RWPE2 (cell line): ENCODE measurements at regions not wholly inside any gene's neighbourhood (a gene's known extent, or its start where the extent isn't known, plus 50 kb on each side); places are given as distances from the start of the nearest gene placed in this dataset.

Experiments
- ATAC-seq: fragments of 200-7000 bp; cut with Tn5 transposase; 3 replicates; pipeline ENCODE4 v1.9.1; 2021; ENCODE audit warnings: low read depth
- DNase-seq: peaks from one replicate; pipeline ENCODE4 v3.0.0-alpha.2; 2020; ENCODE audit warnings: low spot score
- H3K27ac ChIP-seq: fragments of 450-650 bp; 2 replicates; pipeline ENCODE4 v1.5.1; 2017; ENCODE audit warnings: mild to moderate bottlenecking; ENCODE audit not compliant: poor library complexity, severe bottlenecking
- H3K27me3 ChIP-seq: fragments of 250-450 bp; sonication (Bioruptor Pico); 2 replicates; pipeline ENCODE4 v1.5.1; 2021; ENCODE audit warnings: mild to moderate bottlenecking, moderate library complexity; ENCODE audit not compliant: insufficient read depth, poor library complexity, severe bottlenecking
- H3K36me3 ChIP-seq: fragments of 250-450 bp; sonication (Bioruptor Pico); 2 replicates; pipeline ENCODE4 v1.5.1; 2020; ENCODE audit warnings: low read depth, mild to moderate bottlenecking, moderate library complexity
- H3K4me1 ChIP-seq: fragments of 250-450 bp; sonication (Bioruptor Pico); 2 replicates; pipeline ENCODE4 v1.5.1; 2021; ENCODE audit warnings: mild to moderate bottlenecking, moderate library complexity; ENCODE audit not compliant: insufficient read depth, poor library complexity, severe bottlenecking
- H3K4me3 ChIP-seq: fragments of 250-450 bp; sonication (Bioruptor Pico); 2 replicates; pipeline ENCODE4 v1.5.1; 2021; ENCODE audit warnings: mild to moderate bottlenecking, moderate library complexity; ENCODE audit not compliant: severe bottlenecking
- H3K9me3 ChIP-seq: fragments of 250-450 bp; sonication (Bioruptor Pico); 2 replicates; pipeline ENCODE4 v1.5.1; 2021; ENCODE audit warnings: mild to moderate bottlenecking, moderate library complexity; ENCODE audit not compliant: severe bottlenecking
- TF ChIP-seq, protein P1 (sequence below): fragments of 450-650 bp; IDR thresholded peaks from one replicate; pipeline ENCODE4 v1.5.1; 2017; ENCODE audit warnings: mild to moderate bottlenecking, moderate library complexity; ENCODE audit not compliant: poor library complexity, severe bottlenecking

DNA sequence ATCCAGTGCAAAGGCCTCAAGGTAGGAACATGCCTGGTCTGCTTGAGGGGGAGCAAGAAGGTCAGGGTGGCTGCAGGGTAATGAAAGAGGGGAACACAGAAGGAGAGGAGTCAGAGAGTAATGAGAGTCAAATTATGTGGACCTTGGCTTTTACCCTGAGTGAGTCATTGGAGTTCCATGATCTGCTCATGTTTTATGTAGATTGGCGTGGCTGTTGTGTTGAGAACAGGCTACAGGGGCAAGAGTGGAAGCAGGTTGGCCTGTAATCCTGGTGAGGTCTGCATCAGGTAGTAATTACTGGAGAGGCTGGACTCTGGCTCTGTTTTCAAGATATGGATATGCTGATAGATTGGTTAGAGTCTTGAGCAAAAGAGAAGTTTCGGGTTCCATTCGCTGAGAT is 177.7 kb upstream of the NR3C1 start:
- ATAC-seq = no peak
- no peak overlapping the region for H3K4me3 ChIP-seq
- H3K4me1 ChIP-seq = peaks cover 8% of the 10 kb centered on the region
- no peaks in the 10 kb centered on the region for H3K27me3 ChIP-seq
- H3K27ac ChIP-seq = no peak overlapping the region
- no peaks in the 10 kb centered on the region for H3K36me3 ChIP-seq
- TF ChIP-seq, protein P1, sequence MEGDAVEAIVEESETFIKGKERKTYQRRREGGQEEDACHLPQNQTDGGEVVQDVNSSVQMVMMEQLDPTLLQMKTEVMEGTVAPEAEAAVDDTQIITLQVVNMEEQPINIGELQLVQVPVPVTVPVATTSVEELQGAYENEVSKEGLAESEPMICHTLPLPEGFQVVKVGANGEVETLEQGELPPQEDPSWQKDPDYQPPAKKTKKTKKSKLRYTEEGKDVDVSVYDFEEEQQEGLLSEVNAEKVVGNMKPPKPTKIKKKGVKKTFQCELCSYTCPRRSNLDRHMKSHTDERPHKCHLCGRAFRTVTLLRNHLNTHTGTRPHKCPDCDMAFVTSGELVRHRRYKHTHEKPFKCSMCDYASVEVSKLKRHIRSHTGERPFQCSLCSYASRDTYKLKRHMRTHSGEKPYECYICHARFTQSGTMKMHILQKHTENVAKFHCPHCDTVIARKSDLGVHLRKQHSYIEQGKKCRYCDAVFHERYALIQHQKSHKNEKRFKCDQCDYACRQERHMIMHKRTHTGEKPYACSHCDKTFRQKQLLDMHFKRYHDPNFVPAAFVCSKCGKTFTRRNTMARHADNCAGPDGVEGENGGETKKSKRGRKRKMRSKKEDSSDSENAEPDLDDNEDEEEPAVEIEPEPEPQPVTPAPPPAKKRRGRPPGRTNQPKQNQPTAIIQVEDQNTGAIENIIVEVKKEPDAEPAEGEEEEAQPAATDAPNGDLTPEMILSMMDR = no peak
- no peaks in the 10 kb centered on the region for H3K9me3 ChIP-seq
- no peak for DNase-seq

DNA sequence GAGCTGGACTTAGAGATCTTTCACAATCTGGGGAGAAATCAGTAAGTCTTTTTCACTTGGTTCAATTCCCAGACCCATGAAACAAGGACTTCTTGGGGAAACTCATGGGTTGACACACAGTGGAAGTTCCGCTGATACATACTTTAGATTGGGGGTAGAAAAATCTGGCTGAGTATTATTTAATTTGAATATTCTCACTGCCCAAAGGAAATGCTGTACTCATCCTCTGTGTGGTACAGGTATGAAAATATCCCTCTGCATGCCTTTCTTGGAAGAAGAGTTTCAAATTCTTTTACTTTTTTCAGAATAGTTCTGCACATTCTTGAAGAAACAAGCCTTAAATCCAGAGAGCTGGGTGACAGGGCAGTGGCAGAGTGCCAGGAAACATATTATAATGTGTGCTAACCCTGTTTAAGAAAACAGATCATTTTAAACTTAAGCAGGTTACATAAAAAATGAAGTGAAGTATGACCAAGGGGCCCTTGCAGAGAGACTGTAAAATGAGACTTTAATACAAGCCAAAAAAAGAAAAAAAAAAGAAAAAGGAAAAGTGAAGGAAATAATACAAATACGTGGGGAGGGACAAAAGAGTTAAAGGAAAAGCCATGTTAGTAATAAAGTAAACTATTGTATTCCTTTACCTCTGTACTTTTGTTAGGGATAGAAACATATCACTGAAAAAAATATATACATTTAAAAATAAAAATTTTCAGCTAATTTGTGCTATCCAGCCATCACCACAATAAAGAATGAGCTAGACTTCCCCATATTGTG is 173.4 kb upstream of the NR3C1 start:
- no peak for DNase-seq
- no peaks in the 10 kb centered on the region for H3K27me3 ChIP-seq
- H3K27ac ChIP-seq = peak overlapping the region; percentile 8

DNA sequence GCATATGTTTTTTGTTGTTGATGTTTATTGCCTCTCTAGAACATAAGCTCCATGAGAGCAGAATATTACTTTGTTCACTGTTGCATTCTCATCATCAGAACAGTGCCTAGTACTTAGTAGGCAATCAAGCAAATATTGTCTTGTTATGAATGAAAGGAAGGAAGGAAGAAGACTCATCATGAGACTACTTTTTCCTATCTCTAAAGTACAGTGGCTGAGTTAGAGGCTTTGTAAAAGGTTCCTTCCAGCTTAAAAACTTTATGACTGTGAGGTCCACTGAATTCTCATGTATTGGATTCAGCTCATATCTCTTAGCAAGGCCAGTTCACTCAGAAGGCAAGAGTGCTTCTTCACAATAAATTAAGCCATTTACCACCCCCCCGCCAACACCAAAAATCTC is 171.8 kb upstream of the NR3C1 start:
- DNase-seq (no peak), ATAC-seq (no peak)
- H3K36me3 ChIP-seq = no peaks in the 10 kb centered on the region
- H3K9me3 ChIP-seq = no peaks in the 10 kb centered on the region
- H3K4me1 ChIP-seq = peaks cover 8% of the 10 kb centered on the region
- TF ChIP-seq, protein P1 = no peak
- H3K27ac ChIP-seq = no peak overlapping the region
- H3K27me3 ChIP-seq = no peaks in the 10 kb centered on the region
- no peak overlapping the region for H3K4me3 ChIP-seq

More for the DNA sequence above, 173.4 kb upstream of the NR3C1 start:
- peaks cover 8% of the 10 kb centered on the region for H3K4me1 ChIP-seq
- ATAC-seq = peak; percentile 71
- TF ChIP-seq, protein P1 = no peak
- H3K36me3 ChIP-seq = no peaks in the 10 kb centered on the region
- no peak overlapping the region for H3K4me3 ChIP-seq
- H3K9me3 ChIP-seq = no peaks in the 10 kb centered on the region

DNA sequence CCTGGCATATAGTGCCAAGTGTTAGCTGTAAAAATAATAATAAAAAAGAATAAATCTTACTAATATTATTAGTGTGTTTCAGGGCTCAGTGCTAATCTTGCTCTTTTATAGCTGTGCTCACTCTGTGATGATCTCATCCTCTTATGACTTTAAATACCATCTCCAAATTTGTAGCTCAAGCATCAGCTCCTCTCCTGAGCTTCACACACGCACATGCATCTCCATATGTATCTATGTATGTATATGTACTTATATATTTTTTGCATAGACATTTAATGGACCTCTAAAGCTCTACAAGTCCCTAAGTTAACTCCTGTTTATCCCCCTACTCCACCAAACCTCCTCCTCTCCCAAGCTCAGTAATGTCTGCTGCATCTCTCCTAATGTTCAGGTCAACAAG is 170.8 kb upstream of the NR3C1 start:
- DNase-seq = no peak
- H3K4me1 ChIP-seq = peaks cover 8% of the 10 kb centered on the region

More for the DNA sequence above, 170.8 kb upstream of the NR3C1 start:
- TF ChIP-seq, protein P1 = no peak
- no peak overlapping the region for H3K27ac ChIP-seq
- no peak overlapping the region for H3K4me3 ChIP-seq
- H3K9me3 ChIP-seq = no peaks in the 10 kb centered on the region
- H3K27me3 ChIP-seq = no peaks in the 10 kb centered on the region
- no peaks in the 10 kb centered on the region for H3K36me3 ChIP-seq
- ATAC-seq = no peak
